ENCODE measurements at regions not wholly inside any gene's neighbourhood (a gene's known extent, or its start where the extent isn't known, plus 50 kb on each side); places are given as distances from the start of the nearest gene placed in this dataset.

GRCh38 chr4:123102897-123103471, 180.6 kb upstream of the NUDT6 start:
- DNase-seq (ENCODE audit: low spot score): peak; percentile 50
- Histone ChIP-seq H3K9me2 (ENCODE audit: insufficient read depth, low read length) (no peaks in the 10 kb centered on the region), H3K79me2 (ENCODE audit: insufficient read depth, low read depth, low read length) (no peaks in the 10 kb centered on the region), H3K4me2 (ENCODE audit: low read length) (no peak overlapping the region), H3K36me3 (ENCODE audit: insufficient read depth, low read length) (0 out of 2 replicates have a peak, but pooled peaks cover 3% of the 10 kb centered on the region), H3K4me3 (ENCODE audit: low read depth, low read length, poor library complexity, severe bottlenecking) (no peak overlapping the region), H3K9me3 (ENCODE audit: low read length) (no peaks in the 10 kb centered on the region), H2AFZ (ENCODE audit: low read length) (no peak overlapping the region), H3K27ac (ENCODE audit: low read depth, low read length, poor library complexity, severe bottlenecking) (no peak overlapping the region), H3K4me1 (ENCODE audit: insufficient read depth, low read length, poor library complexity, severe bottlenecking) (no peaks in the 10 kb centered on the region), H4K20me1 (ENCODE audit: insufficient read depth, low read length) (no peaks in the 10 kb centered on the region)
- ChIA-PET CTCF (ENCODE audit: unreplicated experiment) (no interaction called here), POLR2A (interaction anchor here (1.0 to 1.2 kb wide), 3 partner anchors 23 to 461 kb away, joined by 3 read pairs; no protein-coding TSS in a partner anchor)
- BruUV-seq (replicated peaks): no TSS peak
- intact Hi-C loops (cut with micrococcal nuclease; ENCODE audit: unreplicated experiment): loop anchor here (5.0 to 10.0 kb wide), 4 partner anchors 294 to 1152 kb away; partner anchors contain the start of gene SPRY1
- peak; percentile 92 for TF ChIP-seq CTCF (conservative IDR thresholded peaks at IDR 0.05; ENCODE audit: low read length)
- TF ChIP-seq EZH2phosphoT487 (IDR thresholded peaks at IDR 0.05; ENCODE audit: borderline replicate concordance, low read depth, low read length): no peak

DNA sequence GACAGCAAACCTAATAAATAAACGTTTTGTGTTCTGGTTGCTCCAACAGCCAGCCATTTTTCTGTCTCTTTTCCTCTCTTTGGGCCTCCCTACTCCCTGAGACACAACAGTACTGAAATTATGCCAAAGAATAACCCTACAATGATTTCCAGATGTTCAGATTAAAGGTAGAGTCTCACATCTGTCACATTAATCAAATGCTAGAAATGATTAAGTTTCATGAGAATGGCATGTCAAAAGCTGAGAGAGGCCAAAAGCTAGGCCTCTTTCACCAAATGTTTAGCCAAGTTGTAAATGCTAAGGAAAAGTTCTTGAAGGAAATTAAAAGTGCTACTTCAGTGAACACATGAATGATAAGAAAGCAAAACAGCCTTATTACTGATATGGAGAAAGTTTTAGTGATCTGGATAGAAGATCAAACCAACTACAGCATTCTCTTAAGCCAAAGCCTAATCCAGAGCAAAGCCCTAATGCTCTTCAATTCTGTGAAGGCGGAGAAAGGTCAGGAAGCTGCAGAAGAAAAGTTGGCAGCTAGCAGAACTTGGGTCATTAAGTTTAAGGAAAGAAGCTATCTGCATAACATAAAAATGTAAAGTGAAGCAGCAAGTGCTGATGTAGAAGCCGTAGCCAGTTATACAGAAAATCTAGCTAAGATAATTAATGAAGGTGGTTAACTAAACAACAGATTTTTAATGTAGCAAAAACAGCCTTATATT, 182.1 kb upstream of the NUDT6 start:
- no TSS peak for BruUV-seq (replicated peaks)
- TF ChIP-seq EZH2phosphoT487 (IDR thresholded peaks at IDR 0.05; ENCODE audit: borderline replicate concordance, low read depth, low read length) (no peak), CTCF (conservative IDR thresholded peaks at IDR 0.05; ENCODE audit: low read length) (no peak)
- intact Hi-C loops (cut with micrococcal nuclease; ENCODE audit: unreplicated experiment): loop anchor here (5.0 to 10.0 kb wide), 4 partner anchors 293 to 1150 kb away; partner anchors contain the start of gene SPRY1
- no peaks in the 10 kb centered on the region for H3K9me3 ChIP-seq (ENCODE audit: low read length)
- no peak for DNase-seq (ENCODE audit: low spot score)
- 0 out of 2 replicates have a peak, but pooled peaks cover 3% of the 10 kb centered on the region for H3K36me3 ChIP-seq (ENCODE audit: insufficient read depth, low read length)
- no peaks in the 10 kb centered on the region for H4K20me1 ChIP-seq (ENCODE audit: insufficient read depth, low read length)
- no peaks in the 10 kb centered on the region for H3K4me1 ChIP-seq (ENCODE audit: insufficient read depth, low read length, poor library complexity, severe bottlenecking)
- no peaks in the 10 kb centered on the region for H3K9me2 ChIP-seq (ENCODE audit: insufficient read depth, low read length)
- H3K4me2 ChIP-seq (ENCODE audit: low read length): no peak overlapping the region
- H2AFZ ChIP-seq (ENCODE audit: low read length): no peak overlapping the region
- H3K4me3 ChIP-seq (ENCODE audit: low read depth, low read length, poor library complexity, severe bottlenecking): no peak overlapping the region
- ChIA-PET POLR2A (interaction anchor here (0.6 to 1.8 kb wide), 4 partner anchors 13 to 204 kb away, joined by 3 to 4 read pairs (median 3); no protein-coding TSS in a partner anchor), CTCF (ENCODE audit: unreplicated experiment) (no interaction called here)
- no peak overlapping the region for H3K27ac ChIP-seq (ENCODE audit: low read depth, low read length, poor library complexity, severe bottlenecking)
- no peaks in the 10 kb centered on the region for H3K79me2 ChIP-seq (ENCODE audit: insufficient read depth, low read depth, low read length)

All from OCI-LY7 (cell line).